Liver (tissue), 8 donors: ENCODE measurements at regions not wholly inside any gene's neighbourhood (a gene's known extent, or its start where the extent isn't known, plus 50 kb on each side); places are given as distances from the start of the nearest gene placed in this dataset.

ENCODE experiments used
- DNase-seq: peaks from one replicate; pipeline ENCODE4 v3.0.0-alpha.2; 2017; ENCODE audit warnings: low spot score
- H3K27ac ChIP-seq, 2 donors: one replicate each; pipeline ENCODE4 v1.7.0; 2013; ENCODE audit warnings: inconsistent platforms in 2 of 2, low read length in 2 of 2, control low read depth in 1 of 2, low read depth in 1 of 2, mild to moderate bottlenecking in 1 of 2
- H3K27me3 ChIP-seq, 4 donors: one replicate each; pipeline versions ENCODE4 v1.6.1 to v1.7.0; 2013; ENCODE audit warnings: low read length in 3 of 4, inconsistent platforms in 1 of 4, mild to moderate bottlenecking in 1 of 4, moderate library complexity in 1 of 4; ENCODE audit not compliant: control insufficient read depth in 4 of 4, insufficient read depth in 4 of 4
- H3K36me3 ChIP-seq, 4 donors: one replicate each; pipeline versions ENCODE4 v1.6.1 to v1.7.0; 2013; ENCODE audit warnings: low read length in 3 of 4, mild to moderate bottlenecking in 3 of 4, low read depth in 1 of 4, moderate library complexity in 1 of 4; ENCODE audit not compliant: control insufficient read depth in 4 of 4, insufficient read depth in 3 of 4
- H3K4me1 ChIP-seq, 4 donors: one replicate each; pipeline versions ENCODE4 v1.6.1 to v1.7.0; 2013; ENCODE audit warnings: low read length in 3 of 4, mild to moderate bottlenecking in 3 of 4, moderate library complexity in 1 of 4; ENCODE audit not compliant: control insufficient read depth in 4 of 4, insufficient read depth in 4 of 4
- H3K4me3 ChIP-seq, 3 donors: one replicate each; pipeline versions ENCODE4 v1.6.1 to v1.7.0; 2013; ENCODE audit warnings: low read length in 3 of 3, control low read depth in 1 of 3, low read depth in 1 of 3, mild to moderate bottlenecking in 1 of 3
- H3K9ac ChIP-seq, 2 donors: one replicate each; pipeline ENCODE4 v1.7.0; 2013; ENCODE audit warnings: low read length in 2 of 2, mild to moderate bottlenecking in 2 of 2, moderate library complexity in 2 of 2, control low read depth in 1 of 2, low read depth in 1 of 2
- H3K9me3 ChIP-seq, 4 donors: one replicate each; pipeline versions ENCODE4 v1.6.1 to v1.7.0; 2013; ENCODE audit warnings: low read length in 3 of 4; ENCODE audit not compliant: control insufficient read depth in 4 of 4
- ATF3 ChIP-seq: IDR thresholded peaks from 2 replicates; pipeline ENCODE4 v1.6.1; 2016; ENCODE audit warnings: antibody characterized with exemption
- EGR1 ChIP-seq, 2 donors: IDR thresholded peaks; 2 replicates each; pipeline ENCODE4 v1.6.1; 2016 to 2018; ENCODE audit warnings: antibody characterized with exemption in 2 of 2, low read depth in 2 of 2
- FOXA1 ChIP-seq: IDR thresholded peaks from 2 replicates; pipeline ENCODE4 v1.6.1; 2016; ENCODE audit warnings: antibody characterized with exemption
- FOXA2 ChIP-seq: IDR thresholded peaks from 2 replicates; pipeline ENCODE4 v1.6.1; 2016; ENCODE audit warnings: antibody characterized with exemption
- GABPA ChIP-seq, 2 donors: IDR thresholded peaks in 1 of 2; conservative IDR thresholded peaks in 1 of 2; 2 replicates each; pipeline ENCODE4 v1.6.1; 2016; ENCODE audit warnings: antibody characterized with exemption in 2 of 2, mild to moderate bottlenecking in 1 of 2, moderate library complexity in 1 of 2
- HNF4A ChIP-seq, 2 donors: conservative IDR thresholded peaks; 2 replicates each; pipeline ENCODE4 v1.6.1; 2016; ENCODE audit warnings: antibody characterized with exemption in 2 of 2, mild to moderate bottlenecking in 2 of 2
- HNF4G ChIP-seq: IDR thresholded peaks from 2 replicates; pipeline ENCODE4 v1.6.1; 2016; ENCODE audit warnings: antibody characterized with exemption
- JUND ChIP-seq, 2 donors: IDR thresholded peaks; 2 replicates each; pipeline ENCODE4 v1.6.1; 2016; ENCODE audit warnings: antibody characterized with exemption in 2 of 2
- MAX ChIP-seq: IDR thresholded peaks from 2 replicates; pipeline ENCODE4 v1.6.1; 2016; ENCODE audit warnings: antibody characterized with exemption
- NR2F2 ChIP-seq: IDR thresholded peaks from 2 replicates; pipeline ENCODE4 v1.6.1; 2016; ENCODE audit warnings: antibody characterized with exemption
- RAD21 ChIP-seq, 2 donors: IDR thresholded peaks; 2 replicates each; pipeline ENCODE4 v1.6.1; 2016; ENCODE audit warnings: antibody characterized with exemption in 2 of 2, mild to moderate bottlenecking in 2 of 2
- RXRA ChIP-seq, 2 donors: IDR thresholded peaks; 2 replicates each; pipeline ENCODE4 v1.6.1; 2017 to 2018; ENCODE audit warnings: antibody characterized with exemption in 2 of 2, mild to moderate bottlenecking in 1 of 2
- SP1 ChIP-seq: IDR thresholded peaks from 2 replicates; pipeline ENCODE4 v1.6.1; 2018; ENCODE audit warnings: antibody characterized with exemption, mild to moderate bottlenecking
- TAF1 ChIP-seq: conservative IDR thresholded peaks from 2 replicates; pipeline ENCODE4 v1.6.1; 2016; ENCODE audit warnings: antibody characterized with exemption, mild to moderate bottlenecking
- YY1 ChIP-seq: IDR thresholded peaks from 2 replicates; pipeline ENCODE4 v1.6.1; 2016; ENCODE audit warnings: antibody characterized with exemption, mild to moderate bottlenecking
- WGBS: extraction: QIAGEN DNeasy Blood & Tissue Kit; methylation state at CpG from one replicate; pipeline ENCODE4 v1.1.7; 2013; 5-methylcytosine and 5-hydroxymethylcytosine counted together
- TF ChIP-seq, protein P1 (sequence below): fragments of 150-350 bp; IDR thresholded peaks from 2 replicates; pipeline ENCODE4 v1.5.1; 2017; ENCODE audit warnings: improper control_type of control experiment, low read depth, low read length; ENCODE audit not compliant: missing input control
- TF ChIP-seq, protein P2 (sequence below): IDR thresholded peaks from 2 replicates; pipeline ENCODE4 v1.6.1; 2016; ENCODE audit warnings: antibody characterized with exemption
- TF ChIP-seq, protein P3 (sequence below): IDR thresholded peaks from 2 replicates; pipeline ENCODE4 v1.6.1; 2016; ENCODE audit warnings: antibody characterized with exemption, mild to moderate bottlenecking
- donor health status: healthy.
- donor health status: healthy.
- donor health status: healthy.
- donor health status: healthy.
- donor health status: healthy.

GRCh38 chr4:152269448-152270191, 266.3 kb downstream of the FBXW7 start:
- Histone ChIP-seq H3K4me3 (no peak overlapping the region), H3K9ac (no peak overlapping the region), H3K36me3 (no peaks in the 10 kb centered on the region), H3K27ac (no peak overlapping the region), H3K4me1 (no peaks in the 10 kb centered on the region), H3K27me3 (no peaks in the 10 kb centered on the region), H3K9me3 (no peaks in the 10 kb centered on the region)
- DNase-seq, result no peak
- no peak for TF ChIP-seq EGR1 (IDR thresholded peaks at IDR 0.05; ENCODE audit: low read depth in 2 of 2)
- TF ChIP-seq HNF4G, result no peak
- 81% methylated on average over 9 of the region's 9 CpGs for WGBS

DNA sequence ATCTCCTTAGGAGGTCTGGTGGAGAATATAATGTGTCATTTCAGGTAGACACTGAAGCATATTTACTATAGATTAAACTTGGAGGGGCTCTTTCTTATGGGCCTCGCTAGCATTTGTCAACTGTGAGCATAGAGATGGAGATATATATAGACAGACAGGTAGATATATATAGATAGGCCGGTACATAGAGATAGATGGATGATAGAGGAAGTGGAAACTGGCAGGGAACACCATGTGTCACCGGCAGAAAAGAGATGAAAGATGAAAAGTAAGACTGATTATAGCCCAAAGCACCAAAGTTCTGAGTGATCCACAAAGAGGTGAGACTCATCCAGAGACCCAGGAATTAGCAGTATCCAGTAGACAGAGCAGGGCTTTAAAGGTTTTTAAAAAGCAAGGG, 268.1 kb downstream of the FBXW7 start:
- Histone ChIP-seq H3K36me3 (no peaks in the 10 kb centered on the region), H3K27ac (no peak overlapping the region), H3K4me3 (no peak overlapping the region), H3K4me1 (no peaks in the 10 kb centered on the region), H3K27me3 (no peaks in the 10 kb centered on the region), H3K9ac (no peak overlapping the region), H3K9me3 (no peaks in the 10 kb centered on the region)
- no peak for TF ChIP-seq SP1
- TF ChIP-seq GABPA (IDR thresholded peaks at IDR 0.05 in 1 of 2, conservative IDR thresholded peaks at IDR 0.05 in 1 of 2), result no peak
- no peak for TF ChIP-seq NR2F2
- no peak for TF ChIP-seq FOXA1
- TF ChIP-seq FOXA2, result no peak
- TF ChIP-seq HNF4G, result no peak
- no peak for TF ChIP-seq YY1
- TF ChIP-seq ATF3, result no peak
- no peak for DNase-seq
- 83% methylated on average over 3 of the region's 3 CpGs for WGBS

DNA sequence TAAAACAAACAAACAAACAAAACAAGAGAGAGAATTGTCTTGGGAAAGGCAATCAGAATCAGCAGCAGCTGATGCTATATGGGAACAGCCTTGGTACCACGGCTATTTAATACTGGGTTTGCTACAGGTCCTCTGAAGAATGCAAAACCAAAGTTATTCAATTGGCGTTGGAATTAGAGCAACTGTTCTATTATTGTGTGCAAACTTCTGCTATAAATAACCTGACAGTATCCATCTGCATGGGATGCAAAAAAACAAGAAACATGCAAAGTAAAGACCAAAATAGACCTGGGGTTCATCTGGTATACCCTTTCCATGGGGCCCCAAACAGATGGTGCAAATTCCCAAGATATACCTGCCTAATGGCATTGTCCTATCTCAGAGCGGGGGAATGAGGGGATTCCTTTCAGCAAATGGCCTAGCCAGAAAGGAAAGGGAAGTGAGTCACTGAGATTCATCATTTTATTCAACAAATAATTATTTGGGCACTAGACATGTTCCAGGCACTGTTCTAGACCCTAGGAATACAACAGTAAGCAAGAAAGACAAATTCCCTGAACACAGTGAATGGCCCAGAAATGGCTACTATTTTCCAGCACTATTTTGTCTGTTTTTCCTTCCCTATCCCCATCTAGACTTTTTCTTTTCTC, 268.9 kb downstream of the FBXW7 start:
- H3K4me1 ChIP-seq, result no peaks in the 10 kb centered on the region
- H3K27me3 ChIP-seq, result no peaks in the 10 kb centered on the region
- no peak for DNase-seq
- WGBS, result 90% methylated on average over 3 of the region's 3 CpGs
- no peaks in the 10 kb centered on the region for H3K36me3 ChIP-seq
- no peak overlapping the region for H3K9ac ChIP-seq
- no peaks in the 10 kb centered on the region for H3K9me3 ChIP-seq
- TF ChIP-seq TAF1, result no peak
- TF ChIP-seq, protein P1, sequence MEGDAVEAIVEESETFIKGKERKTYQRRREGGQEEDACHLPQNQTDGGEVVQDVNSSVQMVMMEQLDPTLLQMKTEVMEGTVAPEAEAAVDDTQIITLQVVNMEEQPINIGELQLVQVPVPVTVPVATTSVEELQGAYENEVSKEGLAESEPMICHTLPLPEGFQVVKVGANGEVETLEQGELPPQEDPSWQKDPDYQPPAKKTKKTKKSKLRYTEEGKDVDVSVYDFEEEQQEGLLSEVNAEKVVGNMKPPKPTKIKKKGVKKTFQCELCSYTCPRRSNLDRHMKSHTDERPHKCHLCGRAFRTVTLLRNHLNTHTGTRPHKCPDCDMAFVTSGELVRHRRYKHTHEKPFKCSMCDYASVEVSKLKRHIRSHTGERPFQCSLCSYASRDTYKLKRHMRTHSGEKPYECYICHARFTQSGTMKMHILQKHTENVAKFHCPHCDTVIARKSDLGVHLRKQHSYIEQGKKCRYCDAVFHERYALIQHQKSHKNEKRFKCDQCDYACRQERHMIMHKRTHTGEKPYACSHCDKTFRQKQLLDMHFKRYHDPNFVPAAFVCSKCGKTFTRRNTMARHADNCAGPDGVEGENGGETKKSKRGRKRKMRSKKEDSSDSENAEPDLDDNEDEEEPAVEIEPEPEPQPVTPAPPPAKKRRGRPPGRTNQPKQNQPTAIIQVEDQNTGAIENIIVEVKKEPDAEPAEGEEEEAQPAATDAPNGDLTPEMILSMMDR, result no peak
- TF ChIP-seq HNF4G, result no peak
- no peak for TF ChIP-seq JUND (IDR thresholded peaks at IDR 0.05)
- TF ChIP-seq RXRA (IDR thresholded peaks at IDR 0.05), result no peak
- no peak for TF ChIP-seq GABPA (IDR thresholded peaks at IDR 0.05 in 1 of 2, conservative IDR thresholded peaks at IDR 0.05 in 1 of 2)
- TF ChIP-seq, protein P2, sequence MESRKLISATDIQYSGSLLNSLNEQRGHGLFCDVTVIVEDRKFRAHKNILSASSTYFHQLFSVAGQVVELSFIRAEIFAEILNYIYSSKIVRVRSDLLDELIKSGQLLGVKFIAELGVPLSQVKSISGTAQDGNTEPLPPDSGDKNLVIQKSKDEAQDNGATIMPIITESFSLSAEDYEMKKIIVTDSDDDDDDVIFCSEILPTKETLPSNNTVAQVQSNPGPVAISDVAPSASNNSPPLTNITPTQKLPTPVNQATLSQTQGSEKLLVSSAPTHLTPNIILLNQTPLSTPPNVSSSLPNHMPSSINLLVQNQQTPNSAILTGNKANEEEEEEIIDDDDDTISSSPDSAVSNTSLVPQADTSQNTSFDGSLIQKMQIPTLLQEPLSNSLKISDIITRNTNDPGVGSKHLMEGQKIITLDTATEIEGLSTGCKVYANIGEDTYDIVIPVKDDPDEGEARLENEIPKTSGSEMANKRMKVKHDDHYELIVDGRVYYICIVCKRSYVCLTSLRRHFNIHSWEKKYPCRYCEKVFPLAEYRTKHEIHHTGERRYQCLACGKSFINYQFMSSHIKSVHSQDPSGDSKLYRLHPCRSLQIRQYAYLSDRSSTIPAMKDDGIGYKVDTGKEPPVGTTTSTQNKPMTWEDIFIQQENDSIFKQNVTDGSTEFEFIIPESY, result no peak
- no peak for TF ChIP-seq HNF4A (conservative IDR thresholded peaks at IDR 0.05)
- no peak for TF ChIP-seq EGR1 (IDR thresholded peaks at IDR 0.05; ENCODE audit: low read depth in 2 of 2)
- no peak for TF ChIP-seq FOXA2
- no peak for TF ChIP-seq ATF3
- TF ChIP-seq YY1, result no peak
- TF ChIP-seq NR2F2, result no peak
- no peak for TF ChIP-seq MAX
- TF ChIP-seq RAD21 (IDR thresholded peaks at IDR 0.05), result no peak
- TF ChIP-seq, protein P3, sequence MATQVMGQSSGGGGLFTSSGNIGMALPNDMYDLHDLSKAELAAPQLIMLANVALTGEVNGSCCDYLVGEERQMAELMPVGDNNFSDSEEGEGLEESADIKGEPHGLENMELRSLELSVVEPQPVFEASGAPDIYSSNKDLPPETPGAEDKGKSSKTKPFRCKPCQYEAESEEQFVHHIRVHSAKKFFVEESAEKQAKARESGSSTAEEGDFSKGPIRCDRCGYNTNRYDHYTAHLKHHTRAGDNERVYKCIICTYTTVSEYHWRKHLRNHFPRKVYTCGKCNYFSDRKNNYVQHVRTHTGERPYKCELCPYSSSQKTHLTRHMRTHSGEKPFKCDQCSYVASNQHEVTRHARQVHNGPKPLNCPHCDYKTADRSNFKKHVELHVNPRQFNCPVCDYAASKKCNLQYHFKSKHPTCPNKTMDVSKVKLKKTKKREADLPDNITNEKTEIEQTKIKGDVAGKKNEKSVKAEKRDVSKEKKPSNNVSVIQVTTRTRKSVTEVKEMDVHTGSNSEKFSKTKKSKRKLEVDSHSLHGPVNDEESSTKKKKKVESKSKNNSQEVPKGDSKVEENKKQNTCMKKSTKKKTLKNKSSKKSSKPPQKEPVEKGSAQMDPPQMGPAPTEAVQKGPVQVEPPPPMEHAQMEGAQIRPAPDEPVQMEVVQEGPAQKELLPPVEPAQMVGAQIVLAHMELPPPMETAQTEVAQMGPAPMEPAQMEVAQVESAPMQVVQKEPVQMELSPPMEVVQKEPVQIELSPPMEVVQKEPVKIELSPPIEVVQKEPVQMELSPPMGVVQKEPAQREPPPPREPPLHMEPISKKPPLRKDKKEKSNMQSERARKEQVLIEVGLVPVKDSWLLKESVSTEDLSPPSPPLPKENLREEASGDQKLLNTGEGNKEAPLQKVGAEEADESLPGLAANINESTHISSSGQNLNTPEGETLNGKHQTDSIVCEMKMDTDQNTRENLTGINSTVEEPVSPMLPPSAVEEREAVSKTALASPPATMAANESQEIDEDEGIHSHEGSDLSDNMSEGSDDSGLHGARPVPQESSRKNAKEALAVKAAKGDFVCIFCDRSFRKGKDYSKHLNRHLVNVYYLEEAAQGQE, result no peak
- H3K4me3 ChIP-seq, result no peak overlapping the region
- no peak overlapping the region for H3K27ac ChIP-seq
